Mononuclear cell (primary cell): ENCODE measurements at regions not wholly inside any gene's neighbourhood (a gene's known extent, or its start where the extent isn't known, plus 50 kb on each side); places are given as distances from the start of the nearest gene placed in this dataset.

Source experiments
- H3K27me3 ChIP-seq: 2 replicates; pipeline ENCODE4 v1.6.0; 2011; ENCODE audit warnings: low read length, control low read depth; ENCODE audit not compliant: insufficient read depth
- H3K4me1 ChIP-seq: 2 replicates; pipeline ENCODE4 v1.5.1; 2011; ENCODE audit warnings: mild to moderate bottlenecking, low read length, control low read depth; ENCODE audit not compliant: insufficient read depth
- H3K4me3 ChIP-seq: 2 replicates; pipeline ENCODE4 v1.5.1; 2011; ENCODE audit warnings: mild to moderate bottlenecking, low read length, moderate library complexity
- H3K9me3 ChIP-seq: 2 replicates; pipeline ENCODE4 v1.5.1; 2011; ENCODE audit warnings: low read depth, mild to moderate bottlenecking, control low read depth, low read length

DNA sequence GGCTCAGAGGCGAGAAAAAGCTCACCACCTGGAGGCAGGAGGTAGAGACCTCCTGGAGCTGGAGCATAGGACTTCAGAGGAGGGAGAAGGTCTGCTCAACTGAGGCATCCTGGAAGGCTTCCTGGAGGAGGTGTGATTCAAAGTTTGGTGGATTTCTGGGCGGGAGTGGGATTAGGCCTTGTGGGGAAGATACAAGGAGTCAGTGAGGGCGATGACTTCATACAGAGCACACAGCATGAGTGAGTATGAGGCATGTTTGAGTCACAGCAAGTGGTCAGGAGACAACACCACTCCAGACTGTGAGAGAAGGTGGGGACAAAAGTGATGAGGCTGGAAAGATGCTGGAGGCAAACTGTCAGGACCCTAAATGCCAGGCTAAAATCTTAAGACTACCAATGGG is 77.6 kb downstream of the MATN1 start:
- no peaks in the 10 kb centered on the region for H3K4me1 ChIP-seq
- H3K9me3 ChIP-seq = no peaks in the 10 kb centered on the region
- H3K4me3 ChIP-seq = no peak overlapping the region
- H3K27me3 ChIP-seq = no peaks in the 10 kb centered on the region

- Histone ChIP-seq H3K4me3 (no peak overlapping the region), H3K27me3 (no peaks in the 10 kb centered on the region), H3K4me1 (no peaks in the 10 kb centered on the region), H3K9me3 (no peaks in the 10 kb centered on the region)
These were observed 80.8 kb downstream of the MATN1 start for GRCh38 chr1:30642391-30643120.

- H3K4me1 ChIP-seq = no peaks in the 10 kb centered on the region
- H3K4me3 ChIP-seq = no peak overlapping the region
- H3K9me3 ChIP-seq = no peaks in the 10 kb centered on the region
- no peaks in the 10 kb centered on the region for H3K27me3 ChIP-seq
These were observed 81.6 kb downstream of the MATN1 start for GRCh38 chr1:30641572-30642353.

- no peaks in the 10 kb centered on the region for H3K9me3 ChIP-seq
- no peak overlapping the region for H3K4me3 ChIP-seq
- no peaks in the 10 kb centered on the region for H3K4me1 ChIP-seq
- H3K27me3 ChIP-seq = no peaks in the 10 kb centered on the region
These were observed 83.4 kb downstream of the MATN1 start for GRCh38 chr1:30639881-30640452.

DNA sequence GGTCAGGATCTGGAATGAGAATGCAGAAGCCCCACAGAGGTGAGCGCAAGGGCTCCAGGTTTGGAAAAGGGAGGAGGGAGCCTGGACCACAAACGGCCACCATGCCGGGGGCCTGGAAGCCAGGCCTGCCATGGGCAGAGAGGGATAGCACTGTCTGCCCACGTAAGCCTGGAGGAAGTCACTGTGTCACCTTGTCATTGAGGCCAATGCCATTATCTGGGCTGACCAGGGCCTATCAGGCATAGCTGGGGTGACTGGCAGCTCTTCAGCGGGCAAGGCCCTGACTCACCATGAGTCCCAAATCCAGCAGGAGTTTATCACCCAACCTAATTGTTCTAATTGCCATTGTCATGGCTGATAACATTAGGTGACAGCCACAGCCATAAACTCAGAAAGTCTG is 84.6 kb downstream of the MATN1 start:
- Histone ChIP-seq H3K9me3 (no peaks in the 10 kb centered on the region), H3K4me3 (no peak overlapping the region), H3K4me1 (no peaks in the 10 kb centered on the region), H3K27me3 (no peaks in the 10 kb centered on the region)

DNA sequence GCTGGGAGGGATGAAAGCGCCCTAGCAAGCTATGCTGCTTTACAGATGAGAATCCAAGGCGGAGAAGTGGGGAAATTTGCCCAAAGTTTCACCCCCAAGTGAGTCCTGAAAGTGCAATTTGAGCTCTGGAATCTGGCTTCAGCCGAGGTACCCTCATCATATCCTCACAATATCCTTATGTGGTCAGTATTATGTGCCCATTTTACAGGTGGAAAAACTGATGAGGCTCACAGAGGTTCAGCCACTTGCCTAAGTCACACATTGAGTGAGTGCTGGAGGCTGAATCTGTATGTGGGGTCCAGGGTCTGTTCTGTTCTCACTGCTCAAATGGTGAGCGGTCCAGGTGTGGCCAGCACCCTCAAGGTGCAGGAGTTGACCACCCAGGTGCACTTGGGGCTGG is 85.3 kb downstream of the MATN1 start:
- no peak overlapping the region for H3K4me3 ChIP-seq
- no peaks in the 10 kb centered on the region for H3K27me3 ChIP-seq

DNA sequence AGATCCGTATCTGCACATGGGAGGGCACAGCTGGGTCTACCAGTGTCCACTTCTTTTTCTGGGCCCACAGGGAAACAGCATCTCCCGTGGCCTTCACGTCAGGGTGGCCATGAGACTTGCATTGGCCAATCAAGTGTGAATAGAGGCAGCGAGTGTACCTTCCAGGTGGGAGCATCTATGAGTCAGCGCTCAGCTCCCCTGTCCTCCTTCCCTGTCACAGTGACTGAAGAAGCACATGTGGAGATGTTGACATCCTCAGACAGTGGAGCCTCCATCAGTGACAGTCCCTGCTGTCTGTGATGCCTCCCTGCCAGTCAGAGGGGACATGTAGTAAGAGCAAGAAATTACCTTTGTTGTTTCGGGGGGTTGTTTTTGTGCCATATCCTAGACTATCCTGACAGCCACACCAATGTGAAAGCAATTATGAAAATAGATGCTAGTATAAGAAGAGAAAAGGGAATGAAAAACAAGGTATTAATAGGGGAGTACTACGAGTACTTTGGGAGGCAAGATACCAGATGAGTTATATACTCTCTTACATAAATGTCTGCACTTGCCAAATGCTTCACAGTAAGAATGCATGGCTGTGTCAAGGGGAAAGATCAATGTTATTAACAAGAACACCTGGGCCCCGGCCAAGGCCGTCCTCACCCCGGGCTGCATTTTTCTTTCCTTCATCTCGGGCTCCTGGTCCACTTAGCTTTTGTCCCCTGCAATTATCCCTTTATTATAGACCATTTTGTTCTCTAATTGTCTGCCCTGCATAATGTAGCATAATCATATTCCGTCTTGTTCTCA is 86.0 kb downstream of the MATN1 start:
- Histone ChIP-seq H3K9me3 (no peaks in the 10 kb centered on the region), H3K4me3 (no peak overlapping the region), H3K27me3 (no peaks in the 10 kb centered on the region), H3K4me1 (no peaks in the 10 kb centered on the region)

More for the DNA sequence above, 85.3 kb downstream of the MATN1 start:
- Histone ChIP-seq H3K4me1 (no peaks in the 10 kb centered on the region), H3K9me3 (no peaks in the 10 kb centered on the region)

DNA sequence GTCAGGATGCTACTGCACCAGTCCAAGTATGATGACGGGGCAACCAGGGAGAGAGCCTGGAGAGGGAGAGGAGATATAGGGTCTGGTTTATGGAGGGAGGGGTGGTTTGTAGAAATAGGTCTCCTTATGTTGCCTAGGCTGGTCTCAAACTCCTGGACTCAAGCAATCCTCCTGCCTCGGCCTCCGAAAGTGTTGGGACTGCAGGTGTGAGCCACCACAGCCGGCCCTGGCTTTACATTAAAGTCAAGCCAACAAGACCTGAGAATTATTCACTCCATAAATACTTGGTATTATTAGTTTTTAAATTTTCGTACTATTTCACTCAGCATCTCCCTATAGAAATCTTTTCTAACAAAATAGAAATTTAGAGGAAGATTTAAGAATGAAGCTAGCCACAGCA is 86.8 kb downstream of the MATN1 start:
- Histone ChIP-seq H3K27me3 (no peaks in the 10 kb centered on the region), H3K4me1 (no peaks in the 10 kb centered on the region), H3K4me3 (no peak overlapping the region), H3K9me3 (no peaks in the 10 kb centered on the region)

- no peaks in the 10 kb centered on the region for H3K4me1 ChIP-seq
- H3K9me3 ChIP-seq = no peaks in the 10 kb centered on the region
- no peaks in the 10 kb centered on the region for H3K27me3 ChIP-seq
- no peak overlapping the region for H3K4me3 ChIP-seq
These were observed 87.9 kb downstream of the MATN1 start for GRCh38 chr1:30635391-30635975.

DNA sequence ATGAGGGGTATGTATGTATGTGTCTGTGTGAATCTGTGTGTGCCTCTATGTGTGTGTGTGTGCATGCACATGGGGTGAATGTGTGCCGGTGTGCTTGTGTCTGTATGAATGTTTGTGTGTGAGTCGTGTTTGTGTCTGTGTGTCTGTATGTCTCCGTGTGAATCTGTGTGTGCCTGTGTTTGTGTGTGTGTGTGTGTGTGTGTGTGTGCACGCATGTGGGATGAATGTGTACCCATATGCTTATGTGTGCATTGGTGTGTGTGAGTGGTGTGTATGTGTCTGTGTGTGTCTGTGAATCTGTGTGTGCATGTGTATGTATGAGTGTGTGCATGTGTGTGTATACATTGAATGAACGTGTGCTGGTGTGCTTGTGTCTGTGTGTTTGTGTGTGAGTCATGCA is 88.9 kb downstream of the MATN1 start:
- Histone ChIP-seq H3K27me3 (no peaks in the 10 kb centered on the region), H3K4me3 (no peak overlapping the region), H3K4me1 (no peaks in the 10 kb centered on the region), H3K9me3 (no peaks in the 10 kb centered on the region)

GRCh38 chr1:30633294-30633693 is 90.1 kb downstream of the MATN1 start:
- Histone ChIP-seq H3K27me3 (no peaks in the 10 kb centered on the region), H3K9me3 (no peaks in the 10 kb centered on the region), H3K4me1 (no peaks in the 10 kb centered on the region), H3K4me3 (no peak overlapping the region)

DNA sequence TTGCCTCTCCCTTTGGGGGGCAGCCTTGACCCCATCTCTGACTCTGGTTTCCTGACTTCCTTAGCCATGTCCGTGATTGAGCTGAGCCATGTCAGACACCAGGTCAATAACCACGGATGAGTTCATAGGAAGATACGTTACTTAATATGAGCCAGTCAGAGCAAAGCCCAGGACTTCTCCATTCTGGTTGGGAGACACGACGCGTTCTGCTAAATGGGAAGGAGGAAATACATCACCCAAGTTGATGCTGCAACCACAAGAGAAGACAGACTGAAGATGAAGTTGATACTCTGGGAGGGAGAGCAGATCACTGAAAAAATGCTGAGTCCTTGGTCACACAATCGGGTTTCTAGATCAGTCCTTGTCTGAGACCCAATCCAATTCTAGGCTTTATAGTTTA is 90.9 kb downstream of the MATN1 start:
- Histone ChIP-seq H3K9me3 (no peaks in the 10 kb centered on the region), H3K4me1 (no peaks in the 10 kb centered on the region), H3K27me3 (no peaks in the 10 kb centered on the region), H3K4me3 (no peak overlapping the region)

- no peaks in the 10 kb centered on the region for H3K9me3 ChIP-seq
- no peaks in the 10 kb centered on the region for H3K4me1 ChIP-seq
- H3K4me3 ChIP-seq = no peak overlapping the region
- no peaks in the 10 kb centered on the region for H3K27me3 ChIP-seq
These were observed 91.7 kb downstream of the MATN1 start for GRCh38 chr1:30631700-30632099.

- Histone ChIP-seq H3K4me3 (no peak overlapping the region), H3K4me1 (no peaks in the 10 kb centered on the region), H3K9me3 (no peaks in the 10 kb centered on the region), H3K27me3 (no peaks in the 10 kb centered on the region)
These were observed 93.9 kb downstream of the MATN1 start for GRCh38 chr1:30629501-30629900.

- no peaks in the 10 kb centered on the region for H3K4me1 ChIP-seq
- no peak overlapping the region for H3K4me3 ChIP-seq
- H3K9me3 ChIP-seq = peaks cover 11% of the 10 kb centered on the region
- no peaks in the 10 kb centered on the region for H3K27me3 ChIP-seq
These were observed 95.4 kb downstream of the MATN1 start for GRCh38 chr1:30627994-30628393.
